LNCAP (cell line): ENCODE measurements at regions not wholly inside any gene's neighbourhood (a gene's known extent, or its start where the extent isn't known, plus 50 kb on each side); places are given as distances from the start of the nearest gene placed in this dataset.

Experiments used
- CTCF ChIP-seq: fragments of 450-650 bp; IDR thresholded peaks from 2 replicates; pipeline ENCODE4 v1.5.1; 2017; ENCODE audit warnings: mild to moderate bottlenecking

GRCh38 chr4:22873899-22874298, 181.2 kb downstream of the GBA3 start:
- no peak for TF ChIP-seq CTCF

- TF ChIP-seq CTCF, result no peak
Observed at GRCh38 chr4:22870847-22871449, 178.2 kb downstream of the GBA3 start.

- TF ChIP-seq CTCF, result no peak
Observed at GRCh38 chr4:22869235-22869634, 176.5 kb downstream of the GBA3 start.
